Liver (tissue), 8 donors: ENCODE measurements at regions not wholly inside any gene's neighbourhood (a gene's known extent, or its start where the extent isn't known, plus 50 kb on each side); places are given as distances from the start of the nearest gene placed in this dataset.

Experiments used
- DNase-seq: peaks from one replicate; pipeline ENCODE4 v3.0.0-alpha.2; 2017; ENCODE audit warnings: low spot score
- H3K27ac ChIP-seq, 2 donors: one replicate each; pipeline ENCODE4 v1.7.0; 2013; ENCODE audit warnings: inconsistent platforms in 2 of 2, low read length in 2 of 2, control low read depth in 1 of 2, low read depth in 1 of 2, mild to moderate bottlenecking in 1 of 2
- H3K27me3 ChIP-seq, 4 donors: one replicate each; pipeline versions ENCODE4 v1.6.1 to v1.7.0; 2013; ENCODE audit warnings: low read length in 3 of 4, inconsistent platforms in 1 of 4, mild to moderate bottlenecking in 1 of 4, moderate library complexity in 1 of 4; ENCODE audit not compliant: control insufficient read depth in 4 of 4, insufficient read depth in 4 of 4
- H3K36me3 ChIP-seq, 4 donors: one replicate each; pipeline versions ENCODE4 v1.6.1 to v1.7.0; 2013; ENCODE audit warnings: low read length in 3 of 4, mild to moderate bottlenecking in 3 of 4, low read depth in 1 of 4, moderate library complexity in 1 of 4; ENCODE audit not compliant: control insufficient read depth in 4 of 4, insufficient read depth in 3 of 4
- H3K4me1 ChIP-seq, 4 donors: one replicate each; pipeline versions ENCODE4 v1.6.1 to v1.7.0; 2013; ENCODE audit warnings: low read length in 3 of 4, mild to moderate bottlenecking in 3 of 4, moderate library complexity in 1 of 4; ENCODE audit not compliant: control insufficient read depth in 4 of 4, insufficient read depth in 4 of 4
- H3K4me3 ChIP-seq, 3 donors: one replicate each; pipeline versions ENCODE4 v1.6.1 to v1.7.0; 2013; ENCODE audit warnings: low read length in 3 of 3, control low read depth in 1 of 3, low read depth in 1 of 3, mild to moderate bottlenecking in 1 of 3
- H3K9ac ChIP-seq, 2 donors: one replicate each; pipeline ENCODE4 v1.7.0; 2013; ENCODE audit warnings: low read length in 2 of 2, mild to moderate bottlenecking in 2 of 2, moderate library complexity in 2 of 2, control low read depth in 1 of 2, low read depth in 1 of 2
- H3K9me3 ChIP-seq, 4 donors: one replicate each; pipeline versions ENCODE4 v1.6.1 to v1.7.0; 2013; ENCODE audit warnings: low read length in 3 of 4; ENCODE audit not compliant: control insufficient read depth in 4 of 4
- ATF3 ChIP-seq: IDR thresholded peaks from 2 replicates; pipeline ENCODE4 v1.6.1; 2016; ENCODE audit warnings: antibody characterized with exemption
- CTCF ChIP-seq: fragments of 150-350 bp; IDR thresholded peaks from 2 replicates; pipeline ENCODE4 v1.5.1; 2017; ENCODE audit warnings: improper control_type of control experiment, low read depth, low read length; ENCODE audit not compliant: missing input control
- EGR1 ChIP-seq, 2 donors: IDR thresholded peaks; 2 replicates each; pipeline ENCODE4 v1.6.1; 2016 to 2018; ENCODE audit warnings: antibody characterized with exemption in 2 of 2, low read depth in 2 of 2
- FOXA1 ChIP-seq: IDR thresholded peaks from 2 replicates; pipeline ENCODE4 v1.6.1; 2016; ENCODE audit warnings: antibody characterized with exemption
- FOXA2 ChIP-seq: IDR thresholded peaks from 2 replicates; pipeline ENCODE4 v1.6.1; 2016; ENCODE audit warnings: antibody characterized with exemption
- GABPA ChIP-seq, 2 donors: IDR thresholded peaks in 1 of 2; conservative IDR thresholded peaks in 1 of 2; 2 replicates each; pipeline ENCODE4 v1.6.1; 2016; ENCODE audit warnings: antibody characterized with exemption in 2 of 2, mild to moderate bottlenecking in 1 of 2, moderate library complexity in 1 of 2
- HNF4A ChIP-seq, 2 donors: conservative IDR thresholded peaks; 2 replicates each; pipeline ENCODE4 v1.6.1; 2016; ENCODE audit warnings: antibody characterized with exemption in 2 of 2, mild to moderate bottlenecking in 2 of 2
- HNF4G ChIP-seq: IDR thresholded peaks from 2 replicates; pipeline ENCODE4 v1.6.1; 2016; ENCODE audit warnings: antibody characterized with exemption
- JUND ChIP-seq, 2 donors: IDR thresholded peaks; 2 replicates each; pipeline ENCODE4 v1.6.1; 2016; ENCODE audit warnings: antibody characterized with exemption in 2 of 2
- MAX ChIP-seq: IDR thresholded peaks from 2 replicates; pipeline ENCODE4 v1.6.1; 2016; ENCODE audit warnings: antibody characterized with exemption
- NR2F2 ChIP-seq: IDR thresholded peaks from 2 replicates; pipeline ENCODE4 v1.6.1; 2016; ENCODE audit warnings: antibody characterized with exemption
- RAD21 ChIP-seq, 2 donors: IDR thresholded peaks; 2 replicates each; pipeline ENCODE4 v1.6.1; 2016; ENCODE audit warnings: antibody characterized with exemption in 2 of 2, mild to moderate bottlenecking in 2 of 2
- REST ChIP-seq: IDR thresholded peaks from 2 replicates; pipeline ENCODE4 v1.6.1; 2016; ENCODE audit warnings: antibody characterized with exemption, mild to moderate bottlenecking
- RXRA ChIP-seq, 2 donors: IDR thresholded peaks; 2 replicates each; pipeline ENCODE4 v1.6.1; 2017 to 2018; ENCODE audit warnings: antibody characterized with exemption in 2 of 2, mild to moderate bottlenecking in 1 of 2
- SP1 ChIP-seq: IDR thresholded peaks from 2 replicates; pipeline ENCODE4 v1.6.1; 2018; ENCODE audit warnings: antibody characterized with exemption, mild to moderate bottlenecking
- TAF1 ChIP-seq: conservative IDR thresholded peaks from 2 replicates; pipeline ENCODE4 v1.6.1; 2016; ENCODE audit warnings: antibody characterized with exemption, mild to moderate bottlenecking
- YY1 ChIP-seq: IDR thresholded peaks from 2 replicates; pipeline ENCODE4 v1.6.1; 2016; ENCODE audit warnings: antibody characterized with exemption, mild to moderate bottlenecking
- WGBS: extraction: QIAGEN DNeasy Blood & Tissue Kit; methylation state at CpG from one replicate; pipeline ENCODE4 v1.1.7; 2013; 5-methylcytosine and 5-hydroxymethylcytosine counted together
- donor health status: healthy.
- donor health status: healthy.
- donor health status: healthy.
- donor health status: healthy.
- donor health status: healthy.

GRCh38 chr11:128052912-128053641 is 534.3 kb downstream of the ETS1 start (continued):
- TF ChIP-seq EGR1 (IDR thresholded peaks at IDR 0.05; ENCODE audit: low read depth in 2 of 2), result no peak

- Histone ChIP-seq H3K27ac (no peak overlapping the region), H3K27me3 (no peaks in the 10 kb centered on the region), H3K4me1 (no peaks in the 10 kb centered on the region), H3K9me3 (no peaks in the 10 kb centered on the region), H3K9ac (no peak overlapping the region), H3K4me3 (no peak overlapping the region), H3K36me3 (no peaks in the 10 kb centered on the region)
- no peak for TF ChIP-seq FOXA2
- TF ChIP-seq MAX, result no peak
- no peak for TF ChIP-seq HNF4G
- no peak for TF ChIP-seq HNF4A (conservative IDR thresholded peaks at IDR 0.05)
- TF ChIP-seq CTCF, result no peak
- no peak for TF ChIP-seq ATF3
- no peak for TF ChIP-seq FOXA1
- TF ChIP-seq NR2F2, result no peak
- TF ChIP-seq TAF1, result no peak
- no peak for TF ChIP-seq RXRA (IDR thresholded peaks at IDR 0.05)
- WGBS, result 94% methylated on average over 4 of the region's 4 CpGs
- DNase-seq, result no peak
These were observed 539.2 kb downstream of the ETS1 start for GRCh38 chr11:128048121-128048520.

GRCh38 chr11:128047026-128047425 is 540.3 kb downstream of the ETS1 start:
- no peak overlapping the region for H3K27ac ChIP-seq
- H3K27me3 ChIP-seq, result no peaks in the 10 kb centered on the region
- no peak for DNase-seq
- no peak overlapping the region for H3K4me3 ChIP-seq
- no peaks in the 10 kb centered on the region for H3K36me3 ChIP-seq
- 71% methylated on average over 4 of the region's 4 CpGs for WGBS
- H3K4me1 ChIP-seq, result peaks cover under 1 to 8% (median 5%) of the 10 kb centered on the region in 4 donors
- H3K9ac ChIP-seq, result no peak overlapping the region
- H3K9me3 ChIP-seq, result no peaks in the 10 kb centered on the region
- no peak for TF ChIP-seq RAD21 (IDR thresholded peaks at IDR 0.05)
- no peak for TF ChIP-seq SP1
- no peak for TF ChIP-seq FOXA1
- no peak for TF ChIP-seq TAF1
- no peak for TF ChIP-seq YY1
- no peak for TF ChIP-seq EGR1 (IDR thresholded peaks at IDR 0.05; ENCODE audit: low read depth in 2 of 2)
- no peak for TF ChIP-seq GABPA (IDR thresholded peaks at IDR 0.05 in 1 of 2, conservative IDR thresholded peaks at IDR 0.05 in 1 of 2)
- no peak for TF ChIP-seq HNF4A (conservative IDR thresholded peaks at IDR 0.05)
- no peak for TF ChIP-seq JUND (IDR thresholded peaks at IDR 0.05)
- no peak for TF ChIP-seq CTCF
- TF ChIP-seq REST, result no peak
- TF ChIP-seq FOXA2, result no peak
- no peak for TF ChIP-seq HNF4G
